Stimulated activated CD4-positive, alpha-beta T cell treated with anti-CD3 and anti-CD28 coated beads, Interleukin-12 subunit alpha, Interleukin-12 subunit beta, amount 100 ng/mL, for 24 hours (primary cell): ENCODE measurements at regions not wholly inside any gene's neighbourhood (a gene's known extent, or its start where the extent isn't known, plus 50 kb on each side); places are given as distances from the start of the nearest gene placed in this dataset.

Source experiments
- DNase-seq, 2 experiments: peaks; one replicate each; pipeline ENCODE4 v3.0.0-alpha.2; 2020; ENCODE audit warnings: low read depth in 2 of 2

DNA sequence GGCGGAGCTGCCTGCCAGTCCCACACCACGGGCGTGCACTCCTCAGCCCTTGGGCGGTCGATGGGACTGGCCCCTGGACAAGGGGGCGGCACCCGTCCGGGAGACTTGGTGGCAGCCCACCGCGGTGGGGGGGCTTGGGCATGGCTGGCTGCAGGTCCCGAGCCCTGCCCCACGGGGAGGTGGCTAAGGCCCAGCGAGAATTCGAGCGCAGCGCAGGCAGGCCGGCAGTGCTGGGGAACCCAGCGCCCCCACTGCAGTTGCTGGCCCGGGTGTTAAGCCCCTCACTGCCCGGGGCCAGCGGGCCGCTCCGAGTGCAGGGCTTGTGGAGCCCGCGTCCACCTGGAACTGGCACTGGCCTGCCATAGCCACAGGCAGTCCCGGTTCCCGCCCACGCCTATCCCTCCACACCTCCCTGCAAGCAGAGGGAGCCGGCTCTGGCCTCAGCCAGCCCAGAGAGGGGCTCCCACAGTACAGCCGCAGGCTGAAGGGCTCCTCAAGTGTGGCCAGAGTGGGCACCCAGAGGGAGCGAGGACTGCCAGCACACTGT is 742.9 kb upstream of the DDX18 start:
- no peak for DNase-seq

DNA sequence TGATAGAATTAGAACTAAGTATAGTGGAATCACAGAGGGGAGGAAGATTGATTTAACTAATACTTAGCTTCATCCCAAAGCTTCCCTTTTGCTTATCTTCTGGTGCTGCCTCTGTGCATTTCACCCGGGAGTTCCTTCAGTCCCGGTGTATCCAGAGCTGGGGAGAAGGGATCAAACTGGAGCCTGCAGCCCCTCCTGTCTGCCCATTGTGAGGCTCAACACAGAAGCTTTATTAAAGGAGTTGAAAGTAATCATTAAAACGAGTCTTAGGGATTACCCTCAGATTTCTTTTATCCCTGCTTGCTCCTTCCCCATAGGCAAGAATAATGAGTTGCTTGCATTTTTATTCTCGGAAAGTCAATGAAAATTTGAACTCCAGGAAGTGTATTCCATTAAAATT is 739.7 kb upstream of the DDX18 start:
- DNase-seq: no peak

DNA sequence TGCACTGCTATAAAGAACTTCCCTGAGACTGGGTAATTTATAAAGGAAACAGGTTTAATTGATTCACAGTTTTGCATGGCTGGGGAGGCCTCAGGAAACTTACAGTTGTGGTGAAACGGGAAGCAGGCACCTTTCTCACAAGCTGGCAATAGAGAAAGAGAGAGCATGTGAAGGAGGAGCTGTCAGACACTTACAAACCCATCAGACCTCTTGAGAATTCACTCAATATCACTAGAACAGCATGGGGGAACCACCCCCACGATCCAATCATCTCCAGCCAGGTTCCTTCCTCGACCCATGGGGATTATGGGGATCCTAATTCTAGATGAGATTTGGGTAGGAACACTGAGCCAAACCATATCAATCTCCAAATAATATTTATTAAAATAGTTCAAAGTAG is 729.2 kb upstream of the DDX18 start:
- DNase-seq: no peak

DNA sequence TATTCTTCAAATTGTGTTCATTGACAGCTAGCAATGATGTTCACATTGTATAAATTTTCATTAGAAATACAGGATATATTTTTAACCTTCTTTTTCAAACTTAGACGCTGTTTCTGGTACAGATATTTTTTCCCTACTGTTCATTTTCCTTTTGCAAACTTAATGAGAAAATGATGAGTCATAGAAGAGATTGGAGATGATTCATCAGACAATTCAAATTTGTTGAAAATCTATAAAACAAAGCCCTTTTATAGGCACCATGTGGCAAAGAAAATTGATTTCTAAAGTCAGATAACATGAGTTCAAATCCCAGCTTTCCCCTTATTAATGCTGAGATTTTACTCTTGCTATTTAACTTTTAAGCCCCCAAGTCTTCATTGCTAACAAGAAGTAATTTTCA is 728.8 kb upstream of the DDX18 start:
- no peak for DNase-seq

DNA sequence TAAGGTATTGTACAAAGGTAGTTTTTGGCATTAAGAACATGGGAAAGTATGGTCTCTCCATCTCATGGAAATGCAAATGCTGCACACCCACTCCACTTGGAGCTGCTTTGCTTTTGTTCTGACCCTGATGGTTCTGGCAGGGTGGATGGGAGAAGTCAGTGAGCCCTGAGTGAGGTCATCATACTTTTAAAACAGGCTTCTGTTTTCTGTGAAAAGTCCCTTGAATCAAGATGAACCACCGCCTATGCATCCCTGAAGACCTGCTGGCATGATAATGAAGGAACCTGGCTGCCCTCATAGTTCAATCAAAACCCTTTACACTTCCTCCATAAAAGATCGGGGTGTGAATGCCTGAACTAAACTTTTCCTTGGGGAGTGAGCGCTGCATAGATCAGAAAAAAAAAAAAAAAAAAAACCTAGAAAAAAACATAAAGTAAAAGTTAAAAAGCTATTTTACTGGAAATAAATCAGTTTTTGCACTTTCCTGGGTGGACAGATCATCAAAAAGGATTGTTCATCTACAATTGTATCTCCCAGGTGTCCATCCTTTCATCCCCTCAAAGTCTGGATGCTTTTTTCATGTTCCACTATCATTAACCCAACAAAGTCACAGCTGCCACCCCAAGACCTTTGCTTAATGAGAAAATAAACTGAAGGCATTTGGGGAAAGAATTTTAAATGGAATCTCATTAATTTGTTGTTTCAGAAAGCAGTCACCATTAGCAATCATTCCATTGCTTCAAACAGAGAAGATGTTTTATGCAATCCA is 728.1 kb upstream of the DDX18 start:
- DNase-seq: no peak

DNA sequence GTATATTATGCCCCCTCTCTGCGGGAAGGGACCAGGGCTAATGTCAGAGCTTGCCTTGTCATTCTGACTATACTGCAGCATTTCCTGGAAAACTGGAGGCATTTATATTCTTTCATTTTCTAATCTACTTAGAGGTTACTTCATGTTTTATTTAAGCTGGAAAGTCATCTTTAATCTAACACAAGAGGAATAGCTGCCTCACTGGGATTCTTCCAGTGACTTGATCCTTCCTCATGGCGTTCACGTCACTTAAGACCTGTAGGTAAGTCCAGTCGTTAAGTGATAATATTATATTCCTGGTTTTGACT is 727.6 kb upstream of the DDX18 start:
- DNase-seq: no peak

DNA sequence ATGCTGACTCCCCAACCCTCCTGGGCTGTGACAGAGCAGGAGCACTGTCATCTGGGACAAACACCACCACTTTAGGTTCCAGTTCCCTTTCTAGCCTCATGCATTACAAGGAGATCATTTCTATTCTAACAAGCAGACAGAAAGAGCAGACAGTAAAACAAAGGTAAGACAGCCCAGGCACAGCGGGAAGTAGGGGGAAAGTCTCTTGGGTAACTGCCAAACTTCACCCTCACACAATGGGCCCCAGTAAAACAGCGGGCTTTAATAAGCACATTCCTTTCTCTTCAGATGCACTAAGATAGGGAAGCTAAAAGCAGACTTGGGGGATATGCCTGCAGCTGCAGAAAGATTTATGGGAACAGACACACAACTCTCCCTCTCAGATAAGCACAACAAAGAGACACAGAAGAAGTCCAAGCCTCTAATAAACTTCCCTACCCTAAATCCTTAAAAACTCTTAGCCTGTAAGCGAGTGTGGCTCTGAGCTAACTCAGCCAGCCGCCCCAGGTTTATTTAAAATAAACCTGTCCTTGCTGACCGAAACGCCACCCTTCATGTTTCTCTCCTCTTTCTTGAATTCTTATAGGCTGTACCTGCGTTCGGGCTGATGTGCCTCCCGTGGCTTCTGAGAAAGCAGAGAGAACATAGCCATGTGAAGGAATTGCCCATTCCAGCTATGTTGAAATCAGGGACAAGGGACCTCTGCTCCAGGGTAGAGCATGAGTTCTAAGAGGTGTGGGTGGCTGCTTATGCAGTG is 726.8 kb upstream of the DDX18 start:
- DNase-seq: no peak

DNA sequence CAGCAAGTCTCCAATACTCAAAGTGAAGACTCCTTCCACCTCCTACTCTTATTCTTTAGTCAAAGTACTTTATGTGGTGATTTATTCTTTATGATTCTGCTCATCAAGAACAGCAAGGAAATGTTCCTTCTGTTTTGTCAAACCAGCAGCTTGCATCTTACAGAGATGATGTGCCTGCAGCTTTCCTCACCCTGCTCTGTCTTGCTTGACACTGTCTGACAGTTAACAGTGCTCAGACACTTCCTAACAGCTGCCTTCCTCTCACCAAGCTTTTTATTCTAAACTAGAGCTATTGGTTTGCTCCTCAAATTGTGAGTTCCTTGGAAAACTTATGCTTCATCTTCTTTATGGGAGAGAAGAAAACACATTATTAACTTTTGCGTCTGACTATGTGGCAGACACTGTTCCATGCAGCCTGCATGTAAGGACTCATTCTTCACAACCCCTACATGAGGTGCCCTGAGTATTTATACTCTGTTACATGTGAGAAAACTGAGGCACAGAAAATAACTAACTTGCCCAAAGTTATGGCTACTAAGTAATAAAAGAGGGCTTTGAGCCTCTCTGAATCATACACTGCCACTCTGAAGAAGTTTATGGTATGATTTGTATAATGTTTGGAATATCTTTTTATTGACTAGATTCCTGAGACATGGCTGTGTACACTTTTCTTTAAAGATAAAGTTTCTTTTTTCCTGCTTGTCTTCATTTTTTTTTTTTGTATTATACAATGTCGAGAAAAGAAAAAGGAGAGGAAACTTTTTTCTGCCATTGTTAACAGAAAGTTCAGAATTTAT is 723.3 kb upstream of the DDX18 start:
- no peak for DNase-seq

DNA sequence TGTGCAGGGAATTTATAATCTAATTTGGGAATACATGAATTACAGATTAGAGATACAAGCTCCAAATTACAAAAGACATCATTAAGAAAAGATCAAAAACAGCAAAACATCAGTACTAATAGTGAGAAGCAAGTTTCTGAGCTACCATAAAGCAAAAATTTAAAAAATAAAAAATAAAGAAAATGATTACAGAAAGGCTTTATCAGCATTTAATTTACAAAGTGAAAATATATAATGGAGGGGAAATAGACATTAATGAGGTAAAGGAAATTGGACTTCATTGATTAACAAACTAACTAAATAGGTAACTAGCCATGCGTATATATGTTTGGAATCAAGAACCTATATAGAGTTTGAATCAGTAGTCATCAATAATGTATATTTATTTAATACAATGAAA is 712.9 kb upstream of the DDX18 start:
- no peak for DNase-seq

DNA sequence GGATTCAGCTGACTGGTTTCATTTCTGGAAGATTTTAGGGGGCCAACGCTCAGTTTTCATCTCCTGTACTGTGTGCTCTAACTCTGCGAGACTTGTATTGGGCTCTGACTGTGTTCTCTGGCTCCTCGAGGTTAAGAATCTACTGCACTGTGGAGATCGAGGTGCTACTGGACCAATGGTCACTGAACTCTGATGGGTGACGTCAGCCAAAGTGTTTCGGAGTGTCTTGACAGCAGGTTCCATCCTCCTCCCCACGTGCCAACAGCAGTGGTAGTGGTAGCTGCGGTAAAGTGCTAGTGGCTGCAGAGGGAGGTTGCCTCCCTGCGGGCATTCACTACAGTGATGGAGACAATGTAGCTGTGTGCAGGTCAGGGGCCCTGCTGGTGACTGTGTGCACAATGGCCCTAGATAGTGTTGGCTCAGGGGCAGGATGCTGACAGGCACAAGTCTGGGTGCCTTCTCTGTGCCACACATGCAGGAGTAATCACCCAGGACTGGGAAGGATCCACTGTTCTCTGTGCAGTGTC is 705.7 kb upstream of the DDX18 start:
- DNase-seq: no peak

DNA sequence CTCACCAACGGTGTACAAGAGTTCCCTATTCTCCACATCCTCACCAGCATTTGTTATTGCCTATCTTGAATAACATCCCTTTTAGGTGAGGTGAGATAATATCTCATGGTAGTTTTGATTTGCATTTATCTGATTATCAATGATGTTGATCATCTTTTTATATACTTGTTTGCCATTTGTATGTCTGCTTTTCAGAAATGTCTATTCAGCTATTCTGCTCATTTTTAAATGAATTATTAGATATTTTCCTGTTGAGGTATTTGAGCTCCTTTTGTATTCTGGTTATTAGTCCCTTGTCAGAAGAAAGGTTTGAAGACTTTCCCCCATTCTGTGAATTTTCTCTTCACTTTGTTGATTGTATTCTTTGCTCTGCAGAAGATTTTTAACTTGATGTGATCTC is 695.5 kb upstream of the DDX18 start:
- DNase-seq: no peak

DNA sequence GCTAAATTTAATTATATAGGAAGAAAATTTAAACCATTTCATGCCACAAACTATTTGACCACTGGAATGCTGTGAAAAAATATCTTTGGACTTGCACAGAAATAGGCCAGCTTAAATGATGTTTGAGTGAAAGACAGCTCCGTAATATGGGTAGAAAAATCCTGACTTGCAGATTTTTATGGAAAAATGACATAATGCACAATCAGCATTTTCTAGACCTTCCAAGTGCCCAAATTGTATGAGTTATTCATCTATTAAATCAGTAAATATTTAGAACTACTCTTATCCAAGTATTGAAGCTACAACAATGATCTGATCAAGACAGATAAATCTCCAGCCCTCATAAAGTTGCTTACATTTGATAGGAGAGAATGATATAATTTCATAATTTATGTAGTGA is 691.1 kb upstream of the DDX18 start:
- DNase-seq: no peak

DNA sequence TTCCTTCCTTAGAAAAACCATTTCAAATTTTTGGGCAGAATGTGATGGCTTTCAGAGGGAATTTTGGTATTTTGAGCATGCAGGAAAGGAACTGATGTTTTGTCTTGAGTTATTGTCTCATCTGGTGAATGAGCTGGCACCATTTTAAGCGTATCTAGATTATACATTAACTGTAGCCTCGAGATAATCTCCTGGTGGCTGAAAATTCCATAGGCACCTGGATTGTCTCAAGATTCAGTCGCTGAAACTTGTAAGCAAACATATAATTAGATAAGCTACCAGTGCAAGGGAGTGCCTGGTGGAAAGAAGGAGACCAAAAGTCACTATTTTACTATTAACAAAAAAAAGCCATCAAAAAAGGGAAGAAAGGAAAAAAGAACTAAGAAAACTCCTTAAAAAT is 687.8 kb upstream of the DDX18 start:
- no peak for DNase-seq

DNA sequence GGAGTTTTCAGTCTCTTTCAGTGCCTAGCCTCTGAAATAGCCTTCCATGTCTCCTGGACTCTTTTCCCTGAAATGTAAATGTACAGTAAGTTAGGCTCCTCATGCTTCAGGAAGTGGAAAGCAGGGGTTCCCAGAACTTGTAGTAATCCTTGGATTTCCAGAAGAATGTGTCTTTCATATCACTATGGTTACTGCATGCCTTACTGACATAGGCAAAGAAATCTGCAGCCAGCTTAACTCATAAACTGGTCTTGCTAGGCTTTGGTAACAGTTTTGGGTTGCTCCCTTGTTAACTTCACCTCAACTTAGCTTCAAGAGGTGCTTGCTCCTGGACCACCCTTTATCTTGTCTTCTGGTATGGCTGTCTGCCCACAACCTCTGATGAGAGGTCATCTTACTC is 686.8 kb upstream of the DDX18 start:
- DNase-seq: no peak

DNA sequence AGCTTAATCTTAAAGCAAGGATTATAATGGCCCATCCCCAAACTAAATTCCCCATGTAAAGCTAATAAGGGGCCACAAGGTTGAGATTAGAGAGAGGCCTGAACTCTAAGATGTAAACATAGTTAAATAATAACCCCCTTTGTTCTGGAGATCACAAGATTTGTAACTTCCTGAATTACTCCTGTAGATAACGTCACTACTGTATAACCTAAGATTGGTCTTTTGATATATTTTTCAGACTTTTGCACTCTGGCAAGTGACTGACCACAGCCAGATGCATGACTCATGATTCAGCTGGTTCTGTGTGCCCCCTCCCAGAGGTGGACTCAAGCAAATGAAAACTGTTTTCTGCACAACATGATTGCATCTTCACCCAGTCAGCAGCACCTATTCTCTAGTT is 686.0 kb upstream of the DDX18 start:
- no peak for DNase-seq

DNA sequence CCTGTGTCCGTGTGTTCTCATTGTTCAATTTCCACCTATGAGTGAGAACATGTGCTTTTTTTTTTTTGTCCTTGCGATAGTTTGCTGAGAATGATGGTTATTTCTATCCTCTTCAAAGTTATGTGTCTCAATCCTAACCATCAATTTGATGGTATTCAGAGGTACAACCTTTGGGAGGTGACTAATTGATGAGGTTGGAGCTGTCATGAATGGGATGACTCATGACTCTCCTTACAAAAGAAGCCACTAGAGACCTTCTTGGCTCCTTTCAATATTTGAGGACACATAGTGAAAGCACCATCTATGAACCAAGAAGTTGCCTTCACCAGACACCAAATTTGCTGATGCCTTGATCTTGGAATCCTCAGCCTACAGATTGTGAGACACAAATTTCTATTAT is 677.1 kb upstream of the DDX18 start:
- no peak for DNase-seq

DNA sequence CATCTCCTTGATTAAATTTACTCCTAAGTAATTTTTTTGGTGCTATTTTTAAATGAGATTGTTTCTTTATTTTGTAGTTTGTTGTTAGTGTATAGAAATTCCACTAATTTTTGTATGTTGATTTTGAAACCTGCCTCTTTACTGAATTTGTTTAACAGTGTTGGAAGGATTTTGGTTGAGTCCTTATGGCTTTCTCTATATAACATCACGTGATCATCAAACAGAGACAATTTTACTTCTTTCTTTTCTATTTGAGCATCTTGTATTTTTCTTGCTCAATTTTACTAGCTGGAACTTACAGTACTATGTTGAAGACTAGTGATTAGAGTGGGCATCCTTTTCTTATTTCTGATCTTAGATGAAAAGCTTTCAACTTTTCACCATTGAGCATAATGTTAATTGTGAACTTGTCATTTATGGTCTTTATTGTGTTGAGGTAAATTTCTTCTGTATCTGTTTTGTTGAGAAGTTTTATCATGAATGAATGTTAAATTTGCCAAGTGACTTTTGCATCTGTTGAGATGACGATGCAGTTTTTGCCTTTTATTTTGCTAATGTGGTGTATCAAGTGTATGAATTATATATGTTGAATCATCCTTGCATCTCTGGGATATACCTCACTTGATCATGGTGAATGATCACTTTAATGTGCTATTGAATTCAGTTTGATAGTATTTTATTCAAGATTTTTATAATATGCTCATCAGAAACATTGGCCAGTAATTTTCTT is 645.3 kb upstream of the DDX18 start:
- DNase-seq: no peak

DNA sequence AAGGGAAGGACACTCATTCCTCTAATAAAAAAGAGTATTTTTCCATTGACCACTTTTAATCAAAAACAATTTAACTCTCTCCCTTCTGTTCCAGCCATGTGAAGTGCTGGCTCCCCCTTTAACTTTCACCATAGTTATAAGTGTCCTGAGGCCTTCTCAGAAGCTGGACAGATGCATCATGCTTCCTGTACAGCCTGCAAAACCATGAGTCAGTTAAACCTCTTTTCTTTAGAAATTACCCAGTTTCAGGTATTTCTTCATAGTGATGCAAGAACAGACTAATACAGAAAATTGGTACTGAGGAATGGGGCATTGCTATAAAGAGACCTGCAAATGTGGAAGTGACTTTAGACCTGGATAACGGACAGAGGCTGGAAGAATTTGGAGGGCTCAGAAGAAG is 643.6 kb upstream of the DDX18 start:
- no peak for DNase-seq

DNA sequence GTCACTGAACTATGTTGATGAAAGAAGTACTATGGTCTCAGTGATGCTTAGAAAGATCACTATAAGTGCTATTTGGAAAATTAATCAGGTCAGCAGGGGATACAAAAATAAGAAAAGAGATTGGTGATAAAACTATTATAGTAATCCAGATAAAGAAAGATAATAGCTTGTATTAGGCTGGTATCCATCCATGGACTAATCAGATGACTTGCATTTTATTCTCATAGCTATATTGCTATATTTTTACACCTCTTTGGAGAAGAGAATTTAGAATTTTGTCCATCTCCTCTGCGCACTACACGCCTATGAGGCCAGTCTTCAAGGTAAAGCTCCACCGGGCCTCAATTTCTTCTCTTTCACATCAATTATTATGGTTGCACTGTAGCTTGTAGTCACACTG is 635.1 kb upstream of the DDX18 start:
- no peak for DNase-seq

DNA sequence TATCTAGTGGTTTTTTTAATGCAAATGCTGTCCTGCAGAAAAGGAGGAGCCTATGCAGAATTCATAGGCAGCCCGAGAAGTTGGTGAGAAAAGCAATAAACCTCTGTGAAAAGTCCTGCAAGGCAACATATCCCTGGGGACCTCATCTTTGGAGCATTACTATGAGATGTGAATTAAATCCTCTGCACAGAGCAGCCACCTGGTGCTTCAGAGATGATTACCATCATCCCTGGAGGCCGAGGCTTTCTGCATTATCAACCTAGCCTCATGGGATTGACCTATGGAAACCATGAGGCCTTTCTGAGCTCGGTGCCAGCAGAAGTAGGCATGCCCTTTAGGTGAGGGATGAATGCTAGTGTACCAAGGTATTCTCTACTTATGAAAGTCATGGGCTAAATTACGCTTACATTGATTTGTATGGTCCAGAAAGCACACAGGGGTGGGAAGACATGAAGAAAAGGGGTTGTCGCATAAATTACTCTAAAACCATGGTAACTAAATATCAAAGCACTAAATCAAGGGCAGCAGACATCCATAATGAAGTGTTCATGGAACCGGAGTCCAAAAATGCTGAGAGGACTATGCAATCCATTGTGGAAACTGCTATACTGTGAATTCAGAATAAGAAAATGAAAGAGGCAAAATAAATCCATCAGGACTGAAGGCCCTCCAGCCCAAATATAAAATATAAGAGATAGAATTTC is 623.5 kb upstream of the DDX18 start:
- DNase-seq: no peak

DNA sequence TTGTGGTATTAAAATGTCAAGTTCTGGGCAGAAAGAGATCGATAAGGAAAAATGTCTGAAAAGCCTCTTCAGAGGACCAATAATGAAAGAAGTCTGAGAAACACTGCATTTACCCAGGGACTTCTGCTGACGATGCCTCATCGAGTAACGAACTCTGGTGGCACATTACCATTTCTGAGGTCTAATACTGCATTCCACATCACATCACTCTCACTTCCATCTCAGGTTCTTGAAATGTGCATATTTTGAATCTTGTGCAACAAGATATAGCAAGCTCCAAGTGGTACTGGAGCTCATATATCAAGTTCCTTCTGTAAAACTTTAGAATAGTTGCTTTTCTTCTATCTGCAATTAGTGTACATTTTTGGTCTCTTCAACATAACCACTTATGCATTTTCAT is 619.1 kb upstream of the DDX18 start:
- no peak for DNase-seq
